GM12875 (cell line): ENCODE measurements at regions not wholly inside any gene's neighbourhood (a gene's known extent, or its start where the extent isn't known, plus 50 kb on each side); places are given as distances from the start of the nearest gene placed in this dataset.

Experiments
- H3K4me3 ChIP-seq: one replicate; pipeline ENCODE4 v1.5.1; 2011; ENCODE audit warnings: low read depth, low read length, control low read depth
- CTCF ChIP-seq: IDR thresholded peaks from 2 replicates; pipeline ENCODE4 v1.5.1; 2011; ENCODE audit warnings: low read depth, mild to moderate bottlenecking, control low read depth, inconsistent platforms, low read length, moderate library complexity, borderline replicate concordance; ENCODE audit not compliant: insufficient read depth

GRCh38 chr11:129631201-129631600, 184.4 kb upstream of the TMEM45B start:
- H3K4me3 ChIP-seq = no peak overlapping the region
- TF ChIP-seq CTCF = no peak

GRCh38 chr11:129636926-129637325, 178.7 kb upstream of the TMEM45B start:
- TF ChIP-seq CTCF = no peak
- no peak overlapping the region for H3K4me3 ChIP-seq

- no peak for TF ChIP-seq CTCF
- H3K4me3 ChIP-seq = no peak overlapping the region
These were observed 178.2 kb upstream of the TMEM45B start for GRCh38 chr11:129637473-129637872.

- TF ChIP-seq CTCF = no peak
- H3K4me3 ChIP-seq = no peak overlapping the region
These were observed 177.5 kb upstream of the TMEM45B start for GRCh38 chr11:129637983-129638776.

- no peak overlapping the region for H3K4me3 ChIP-seq
- TF ChIP-seq CTCF = no peak
These were observed 176.3 kb upstream of the TMEM45B start for GRCh38 chr11:129639300-129639699.

- H3K4me3 ChIP-seq = no peak overlapping the region
- no peak for TF ChIP-seq CTCF
These were observed 175.0 kb upstream of the TMEM45B start for GRCh38 chr11:129640671-129641070.

GRCh38 chr11:129643031-129643721, 172.5 kb upstream of the TMEM45B start:
- TF ChIP-seq CTCF = no peak
- H3K4me3 ChIP-seq = no peak overlapping the region
